ENCODE measurements at regions not wholly inside any gene's neighbourhood (a gene's known extent, or its start where the extent isn't known, plus 50 kb on each side); places are given as distances from the start of the nearest gene placed in this dataset.

DNA sequence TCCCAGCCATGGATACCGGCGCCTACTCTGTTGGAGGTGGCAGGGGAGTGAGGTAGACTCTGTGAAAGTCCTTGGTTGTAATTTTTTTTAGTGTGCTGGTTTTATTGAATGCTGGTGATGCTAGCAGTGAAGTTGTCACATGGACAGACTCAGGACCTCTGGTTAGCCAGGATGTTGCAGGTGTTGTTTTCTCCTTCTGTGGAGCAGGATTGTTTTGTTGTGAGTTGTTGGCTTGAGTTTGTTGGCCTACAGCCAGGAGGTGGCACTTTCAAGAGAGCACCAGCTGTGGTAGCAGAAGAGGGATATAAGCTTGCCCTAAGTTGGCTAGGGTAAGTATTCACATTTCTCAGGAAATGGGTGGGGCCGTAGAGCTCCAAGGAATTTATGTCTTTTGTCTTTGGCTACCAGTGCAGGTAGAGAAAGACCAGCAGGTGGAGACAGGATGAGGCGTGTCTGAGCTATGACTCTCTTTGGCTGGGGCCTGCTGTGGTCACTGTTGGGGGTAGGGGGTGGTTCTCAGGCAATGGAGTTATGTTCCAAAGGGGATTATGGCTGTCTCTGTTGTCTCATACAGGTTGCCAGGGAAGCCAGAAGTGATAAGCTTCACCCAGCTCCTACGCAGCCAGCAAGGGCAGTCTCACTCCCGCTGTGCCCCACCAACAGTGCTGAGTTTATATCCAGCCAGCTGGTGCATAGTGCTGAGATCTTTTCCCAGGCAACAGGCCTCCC, 248.7 kb downstream of the TAF11L14 start:
- Histone ChIP-seq H3K4me2 (no peak overlapping the region), H3K36me3 (ENCODE audit: insufficient read depth) (no peaks in the 10 kb centered on the region), H3K27ac (ENCODE audit: low read depth) (no peak overlapping the region), H4K20me1 (replicated peaks; ENCODE audit: insufficient read depth) (no peaks in the 10 kb centered on the region), H3K79me2 (replicated peaks; ENCODE audit: insufficient read depth) (no peaks in the 10 kb centered on the region), H3K4me1 (ENCODE audit: insufficient read depth) (0 out of 2 replicates have a peak, but pooled peaks cover 3% of the 10 kb centered on the region), H3K27me3 (ENCODE audit: insufficient read depth) (no peaks in the 10 kb centered on the region), H3F3A (replicated peaks; ENCODE audit: low read depth) (no peaks in the 10 kb centered on the region), H2AFZ (peak overlapping the region; percentile 80; the same call in 1 of the 2 replicates), H3K9me2 (ENCODE audit: insufficient read depth) (peaks cover 14% of the 10 kb centered on the region; the same call in 1 of the 2 replicates), H3K4me3 (no peak overlapping the region)
- peaks cover 10% of the 10 kb centered on the region for H3K4me1 Mint-ChIP-seq
- no peaks in the 10 kb centered on the region for H3K27me3 Mint-ChIP-seq (ENCODE audit: insufficient read depth, low read depth, poor library complexity)
- peak; percentile 70 for DNase-seq (ENCODE audit: low spot score)
- H3K36me3 Mint-ChIP-seq (ENCODE audit: low read depth) = no peaks in the 10 kb centered on the region
- peak overlapping the region; percentile 31; the same call in 1 of the 2 replicates for H3K27ac Mint-ChIP-seq
- peaks cover 4% of the 10 kb centered on the region; the same call in 1 of the 3 replicates for H3K9me3 Mint-ChIP-seq
- ATAC-seq = peak; percentile 71
- no peak for TF ChIP-seq STAT1 (IDR thresholded peaks at IDR 0.05; ENCODE audit: unreplicated experiment)
- TF ChIP-seq ZNF331 (CRISPR knock-in tag; IDR thresholded peaks at IDR 0.05; ENCODE audit: low read depth) = no peak
- no peak for TF ChIP-seq REST (IDR thresholded peaks at IDR 0.05; ENCODE audit: unreplicated experiment)
- TF ChIP-seq NANOG (IDR thresholded peaks at IDR 0.05; ENCODE audit: borderline replicate concordance) = no peak
- TF ChIP-seq CREB1 (CRISPR knock-in tag; IDR thresholded peaks at IDR 0.05; ENCODE audit: low read depth) = peak; percentile 27; the same call in 1 of the 2 replicates
- TF ChIP-seq, protein P1, sequence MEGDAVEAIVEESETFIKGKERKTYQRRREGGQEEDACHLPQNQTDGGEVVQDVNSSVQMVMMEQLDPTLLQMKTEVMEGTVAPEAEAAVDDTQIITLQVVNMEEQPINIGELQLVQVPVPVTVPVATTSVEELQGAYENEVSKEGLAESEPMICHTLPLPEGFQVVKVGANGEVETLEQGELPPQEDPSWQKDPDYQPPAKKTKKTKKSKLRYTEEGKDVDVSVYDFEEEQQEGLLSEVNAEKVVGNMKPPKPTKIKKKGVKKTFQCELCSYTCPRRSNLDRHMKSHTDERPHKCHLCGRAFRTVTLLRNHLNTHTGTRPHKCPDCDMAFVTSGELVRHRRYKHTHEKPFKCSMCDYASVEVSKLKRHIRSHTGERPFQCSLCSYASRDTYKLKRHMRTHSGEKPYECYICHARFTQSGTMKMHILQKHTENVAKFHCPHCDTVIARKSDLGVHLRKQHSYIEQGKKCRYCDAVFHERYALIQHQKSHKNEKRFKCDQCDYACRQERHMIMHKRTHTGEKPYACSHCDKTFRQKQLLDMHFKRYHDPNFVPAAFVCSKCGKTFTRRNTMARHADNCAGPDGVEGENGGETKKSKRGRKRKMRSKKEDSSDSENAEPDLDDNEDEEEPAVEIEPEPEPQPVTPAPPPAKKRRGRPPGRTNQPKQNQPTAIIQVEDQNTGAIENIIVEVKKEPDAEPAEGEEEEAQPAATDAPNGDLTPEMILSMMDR (conservative IDR thresholded peaks at IDR 0.05; ENCODE audit: low read depth in 2 of 2) = peak; percentile 19 to 47; a peak in 2 of 4 replicates
- no peak for TF ChIP-seq JUNB (IDR thresholded peaks at IDR 0.05; ENCODE audit: unreplicated experiment)
- TF ChIP-seq ZNF114 (CRISPR knock-in tag; IDR thresholded peaks at IDR 0.05) = no peak
- no peak for TF ChIP-seq EZH2phosphoT487 (IDR thresholded peaks at IDR 0.05; ENCODE audit: unreplicated experiment)
- TF ChIP-seq ZNF462 (CRISPR knock-in tag; IDR thresholded peaks at IDR 0.05) = peak; percentile 67; the same call in 1 of the 2 replicates
- no peak for TF ChIP-seq EZH2 (IDR thresholded peaks at IDR 0.05; ENCODE audit: low read depth, unreplicated experiment)
- no peak for TF ChIP-seq POLR2AphosphoS5 (IDR thresholded peaks at IDR 0.05; ENCODE audit: low read depth)
- H3K4me3 Mint-ChIP-seq = no peak overlapping the region
